Suprapubic skin (tissue), 3 donors: ENCODE measurements at regions not wholly inside any gene's neighbourhood (a gene's known extent, or its start where the extent isn't known, plus 50 kb on each side); places are given as distances from the start of the nearest gene placed in this dataset.

Experiments
- POLR2A ChIP-seq, 2 donors: fragments of 450-650 bp; IDR thresholded peaks; one replicate each; pipeline ENCODE4 v1.6.1; 2017; ENCODE audit warnings: antibody characterized with exemption in 2 of 2, mild to moderate bottlenecking in 2 of 2, moderate library complexity in 2 of 2
- TF ChIP-seq, protein P1 (sequence below), 2 donors: fragments of 200-600 bp in 1 of 2; fragments of 450-650 bp in 1 of 2; sonication (generic) in 1 of 2; IDR thresholded peaks; one replicate each; pipeline ENCODE4 v1.5.1; 2016 to 2019; ENCODE audit warnings: antibody characterized with exemption in 2 of 2, mild to moderate bottlenecking in 1 of 2, moderate library complexity in 1 of 2

DNA sequence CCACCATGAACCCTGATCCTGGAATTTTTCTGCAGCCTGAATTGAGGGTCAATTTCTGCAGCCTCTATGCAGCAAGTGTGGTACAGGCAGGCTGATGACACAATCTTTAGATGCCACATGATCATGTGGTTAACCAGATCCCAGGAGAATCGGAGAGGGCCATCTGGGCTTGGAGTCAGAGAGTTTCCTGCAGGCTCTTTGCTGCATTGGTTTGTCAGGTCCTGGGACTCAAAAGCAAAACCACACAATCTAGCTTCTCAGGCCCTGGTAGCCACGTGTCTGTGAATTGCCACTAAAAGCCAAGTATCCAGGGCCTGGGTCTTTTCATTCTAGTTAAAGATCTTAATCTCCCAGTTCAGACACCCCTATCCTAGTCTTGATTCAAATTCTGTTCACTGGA lies 464.5 kb downstream of the BCOR start:
- TF ChIP-seq, protein P1, sequence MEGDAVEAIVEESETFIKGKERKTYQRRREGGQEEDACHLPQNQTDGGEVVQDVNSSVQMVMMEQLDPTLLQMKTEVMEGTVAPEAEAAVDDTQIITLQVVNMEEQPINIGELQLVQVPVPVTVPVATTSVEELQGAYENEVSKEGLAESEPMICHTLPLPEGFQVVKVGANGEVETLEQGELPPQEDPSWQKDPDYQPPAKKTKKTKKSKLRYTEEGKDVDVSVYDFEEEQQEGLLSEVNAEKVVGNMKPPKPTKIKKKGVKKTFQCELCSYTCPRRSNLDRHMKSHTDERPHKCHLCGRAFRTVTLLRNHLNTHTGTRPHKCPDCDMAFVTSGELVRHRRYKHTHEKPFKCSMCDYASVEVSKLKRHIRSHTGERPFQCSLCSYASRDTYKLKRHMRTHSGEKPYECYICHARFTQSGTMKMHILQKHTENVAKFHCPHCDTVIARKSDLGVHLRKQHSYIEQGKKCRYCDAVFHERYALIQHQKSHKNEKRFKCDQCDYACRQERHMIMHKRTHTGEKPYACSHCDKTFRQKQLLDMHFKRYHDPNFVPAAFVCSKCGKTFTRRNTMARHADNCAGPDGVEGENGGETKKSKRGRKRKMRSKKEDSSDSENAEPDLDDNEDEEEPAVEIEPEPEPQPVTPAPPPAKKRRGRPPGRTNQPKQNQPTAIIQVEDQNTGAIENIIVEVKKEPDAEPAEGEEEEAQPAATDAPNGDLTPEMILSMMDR (IDR thresholded peaks at IDR 0.05), result no peak
- no peak for TF ChIP-seq POLR2A (IDR thresholded peaks at IDR 0.05)
